Vagina (tissue), 2 donors: ENCODE measurements at regions not wholly inside any gene's neighbourhood (a gene's known extent, or its start where the extent isn't known, plus 50 kb on each side); places are given as distances from the start of the nearest gene placed in this dataset.

Source experiments
- CTCF ChIP-seq, 3 experiments: fragments of 450-650 bp in 2 of 3; fragments of 200-600 bp in 1 of 3; sonication (generic) in 1 of 3; IDR thresholded peaks; one replicate each; pipeline ENCODE4 v1.5.1; 2017 to 2019; ENCODE audit warnings: antibody characterized with exemption in 3 of 3, mild to moderate bottlenecking in 2 of 3, moderate library complexity in 2 of 3
- POLR2AphosphoS5 ChIP-seq, 2 donors: sonication (generic); formaldehyde crosslinking; IDR thresholded peaks; one replicate each; pipeline ENCODE4 v1.9.0; 2017; ENCODE audit warnings: antibody characterized with exemption in 2 of 2, mild to moderate bottlenecking in 2 of 2, low read depth in 1 of 2; ENCODE audit not compliant: insufficient read depth in 1 of 2

- TF ChIP-seq CTCF (IDR thresholded peaks at IDR 0.05): no peak
- TF ChIP-seq POLR2AphosphoS5 (IDR thresholded peaks at IDR 0.05; ENCODE audit: insufficient read depth in 1 of 2, low read depth in 1 of 2): no peak
Measured at GRCh38 chr2:35172687-35173086, 1182.9 kb upstream of the CRIM1 start.
